Cardiac fibroblast (primary cell): ENCODE measurements at regions not wholly inside any gene's neighbourhood (a gene's known extent, or its start where the extent isn't known, plus 50 kb on each side); places are given as distances from the start of the nearest gene placed in this dataset.
"Not testable (repeated sequence)": the region's sequence is repeated elsewhere in the genome, so short reads cannot be mapped to it uniquely, and the experiment has no call there.

Experiments used
- DNase-seq, 2 donors: peaks; one replicate each; pipeline versions ENCODE4 v3.0.0 to v3.0.0-alpha.2; 2010; ENCODE audit warnings: low read depth in 2 of 2
- H3K4me3 ChIP-seq, 2 donors: replicated peaks in 1 of 2; 1 replicate in 1 of 2; 2 replicates in 1 of 2; pipeline ENCODE4 v1.5.1; 2011; ENCODE audit warnings: low read depth in 2 of 2, low read length in 2 of 2, mild to moderate bottlenecking in 2 of 2, moderate library complexity in 1 of 2
- TF ChIP-seq, protein P1 (sequence below): IDR thresholded peaks from one replicate; pipeline ENCODE4 v1.5.1; 2011; ENCODE audit warnings: low read depth, mild to moderate bottlenecking, low read length, inconsistent platforms

DNA sequence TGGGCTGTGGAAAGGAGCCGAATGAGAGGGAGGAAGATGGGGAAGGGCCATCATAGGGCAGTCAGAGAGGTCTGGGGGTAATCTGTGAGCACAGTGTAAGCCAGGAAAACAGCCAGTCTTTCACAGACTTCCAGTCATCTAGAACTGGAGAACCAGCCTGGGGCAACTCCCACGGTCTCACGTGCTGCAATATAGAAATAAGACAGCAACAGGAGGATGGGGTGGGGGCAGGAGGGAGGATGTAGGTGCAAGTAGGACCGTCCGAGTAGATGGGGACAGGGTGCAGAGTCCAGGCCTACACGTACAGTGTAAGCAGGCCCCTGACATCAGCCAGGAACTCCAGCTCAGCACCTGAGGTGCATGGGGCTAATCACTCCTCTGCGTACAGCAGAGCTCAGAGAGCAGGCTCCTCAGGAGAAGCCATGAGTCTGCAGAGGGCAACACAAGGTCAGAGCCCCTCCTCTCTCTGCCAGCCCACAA, 58.2 kb upstream of the TNFAIP3 start:
- DNase-seq = no peak
- TF ChIP-seq, protein P1, sequence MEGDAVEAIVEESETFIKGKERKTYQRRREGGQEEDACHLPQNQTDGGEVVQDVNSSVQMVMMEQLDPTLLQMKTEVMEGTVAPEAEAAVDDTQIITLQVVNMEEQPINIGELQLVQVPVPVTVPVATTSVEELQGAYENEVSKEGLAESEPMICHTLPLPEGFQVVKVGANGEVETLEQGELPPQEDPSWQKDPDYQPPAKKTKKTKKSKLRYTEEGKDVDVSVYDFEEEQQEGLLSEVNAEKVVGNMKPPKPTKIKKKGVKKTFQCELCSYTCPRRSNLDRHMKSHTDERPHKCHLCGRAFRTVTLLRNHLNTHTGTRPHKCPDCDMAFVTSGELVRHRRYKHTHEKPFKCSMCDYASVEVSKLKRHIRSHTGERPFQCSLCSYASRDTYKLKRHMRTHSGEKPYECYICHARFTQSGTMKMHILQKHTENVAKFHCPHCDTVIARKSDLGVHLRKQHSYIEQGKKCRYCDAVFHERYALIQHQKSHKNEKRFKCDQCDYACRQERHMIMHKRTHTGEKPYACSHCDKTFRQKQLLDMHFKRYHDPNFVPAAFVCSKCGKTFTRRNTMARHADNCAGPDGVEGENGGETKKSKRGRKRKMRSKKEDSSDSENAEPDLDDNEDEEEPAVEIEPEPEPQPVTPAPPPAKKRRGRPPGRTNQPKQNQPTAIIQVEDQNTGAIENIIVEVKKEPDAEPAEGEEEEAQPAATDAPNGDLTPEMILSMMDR = no peak
- no peak overlapping the region for H3K4me3 ChIP-seq

DNA sequence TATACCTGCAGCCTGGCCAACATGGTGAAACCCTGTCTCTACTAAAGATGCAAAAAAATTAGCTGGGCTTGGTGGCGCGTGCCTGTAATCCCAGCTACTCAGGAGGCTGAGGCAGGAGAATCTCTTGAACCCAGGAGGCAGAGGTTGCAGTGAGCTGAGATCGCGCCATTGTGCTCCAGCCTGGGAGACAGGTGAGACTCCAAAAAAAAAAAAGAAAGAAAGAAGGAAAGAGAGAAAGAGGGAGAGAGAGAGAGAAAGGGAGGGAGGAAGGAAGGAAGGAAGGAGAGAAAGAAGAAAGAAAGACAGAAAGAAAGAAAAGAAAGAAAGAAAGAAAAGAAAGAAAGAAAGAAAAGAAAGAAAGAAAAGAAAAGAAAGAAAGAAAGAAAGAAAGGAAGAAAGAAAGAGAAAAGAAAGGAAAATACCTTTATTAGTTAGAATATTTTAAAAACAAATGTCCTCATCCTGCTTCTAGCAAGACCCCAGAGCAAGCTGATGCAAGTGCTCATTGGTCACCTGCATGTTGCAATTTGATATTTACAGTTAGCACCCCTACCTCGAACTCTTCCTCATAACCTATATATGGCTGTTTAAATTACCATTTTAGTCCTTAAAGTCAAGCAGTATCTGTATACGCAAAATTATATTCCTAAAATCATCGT, 57.0 kb upstream of the TNFAIP3 start:
- DNase-seq, H3K4me3 ChIP-seq: not testable (repeated sequence)

DNA sequence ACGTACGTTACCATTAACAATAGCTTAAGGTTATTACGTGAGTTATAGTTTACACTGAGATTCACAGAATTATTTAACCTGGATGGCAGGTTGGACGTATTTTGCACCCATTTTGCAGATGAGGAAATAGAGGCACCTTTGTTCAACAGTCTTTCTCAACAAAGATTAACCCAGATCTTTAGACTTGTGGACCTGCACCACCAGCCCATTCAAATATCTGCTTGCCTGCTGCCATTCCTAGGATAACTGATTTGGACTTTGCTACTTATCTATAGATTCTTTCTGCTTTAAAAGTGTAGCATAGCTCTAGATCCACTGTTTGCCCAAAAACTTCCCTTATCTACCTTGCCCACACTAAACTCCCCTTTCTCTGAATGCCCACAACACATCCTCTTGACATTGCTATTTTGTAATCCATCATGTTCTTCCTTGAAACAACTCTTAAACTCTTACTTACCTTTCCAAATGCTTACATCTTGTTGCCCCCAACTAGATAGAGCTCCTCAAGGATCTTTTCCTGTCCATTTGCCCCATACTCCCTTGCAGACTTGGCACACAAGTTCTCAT, 56.4 kb upstream of the TNFAIP3 start:
- no peak for DNase-seq
- no peak overlapping the region for H3K4me3 ChIP-seq
- TF ChIP-seq, protein P1 = no peak

DNA sequence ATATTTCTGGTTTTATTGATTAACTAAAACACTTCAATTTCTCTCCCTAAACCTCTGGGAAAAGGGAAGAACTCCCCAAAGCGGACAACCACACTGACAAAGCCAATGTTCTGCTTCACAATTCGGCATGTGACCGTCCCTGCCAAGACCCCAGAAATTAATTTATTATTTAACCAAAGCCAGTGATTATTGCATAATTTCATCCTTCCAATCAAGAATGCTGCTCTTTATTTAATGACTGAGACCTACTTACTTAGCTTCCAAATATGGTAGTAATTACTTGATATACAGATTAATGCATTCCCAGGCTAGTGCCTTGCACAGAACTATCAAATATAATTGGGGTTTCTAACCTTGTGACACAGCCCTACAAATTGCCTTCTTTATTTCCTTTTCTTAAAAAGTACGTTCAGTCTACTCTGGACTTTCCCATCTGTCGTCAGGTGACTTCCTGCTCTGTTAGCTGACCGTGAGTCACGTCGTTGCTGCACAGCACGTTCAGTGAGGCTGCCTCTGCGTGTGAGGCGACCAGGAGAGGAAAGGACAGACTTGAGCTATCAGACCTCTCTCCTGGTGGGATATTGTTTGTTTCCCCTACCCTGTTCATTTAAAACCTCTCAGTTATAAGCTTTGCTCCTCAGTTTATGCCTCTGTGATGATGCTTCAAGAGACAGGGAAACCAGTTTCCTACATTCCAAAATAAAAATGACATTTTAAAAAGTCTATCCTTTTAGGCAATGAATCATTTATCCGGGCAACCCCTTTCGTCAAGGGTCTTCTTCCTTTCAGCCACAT, 55.7 kb upstream of the TNFAIP3 start:
- DNase-seq = peak; percentile 83 to 98
- TF ChIP-seq, protein P1 = no peak
- no peak overlapping the region for H3K4me3 ChIP-seq

DNA sequence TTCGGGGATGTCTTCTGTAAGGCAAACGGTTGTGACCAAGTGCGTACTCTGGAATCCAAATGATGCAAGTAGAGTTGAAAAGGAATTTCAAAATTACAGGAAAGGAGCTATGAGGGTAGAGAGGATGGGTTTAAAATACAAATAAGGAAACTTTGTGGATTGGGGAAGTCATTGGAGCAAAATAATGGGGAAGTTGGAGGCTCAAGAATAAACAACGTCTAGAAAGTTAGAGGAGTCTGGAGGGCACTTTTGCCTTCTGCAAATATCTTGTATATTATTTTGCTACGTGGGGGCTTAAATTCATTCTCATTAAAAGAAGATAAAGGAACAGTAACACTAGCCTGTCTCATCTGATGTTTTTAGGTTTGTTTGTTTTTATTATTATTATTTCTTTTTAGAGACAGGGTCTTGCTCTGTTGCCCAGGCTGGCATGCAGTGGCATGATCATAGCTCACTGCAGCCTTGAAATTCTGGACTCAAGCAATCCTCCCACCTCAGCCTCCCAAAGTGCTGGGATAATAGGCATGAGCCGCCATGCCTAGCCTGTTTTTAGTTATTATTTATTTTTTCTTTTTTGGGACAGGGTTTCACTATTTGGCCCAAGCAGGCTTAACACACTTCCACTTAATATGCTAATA, 55.0 kb upstream of the TNFAIP3 start:
- no peak for DNase-seq
- TF ChIP-seq, protein P1 = no peak
- H3K4me3 ChIP-seq = no peak overlapping the region

DNA sequence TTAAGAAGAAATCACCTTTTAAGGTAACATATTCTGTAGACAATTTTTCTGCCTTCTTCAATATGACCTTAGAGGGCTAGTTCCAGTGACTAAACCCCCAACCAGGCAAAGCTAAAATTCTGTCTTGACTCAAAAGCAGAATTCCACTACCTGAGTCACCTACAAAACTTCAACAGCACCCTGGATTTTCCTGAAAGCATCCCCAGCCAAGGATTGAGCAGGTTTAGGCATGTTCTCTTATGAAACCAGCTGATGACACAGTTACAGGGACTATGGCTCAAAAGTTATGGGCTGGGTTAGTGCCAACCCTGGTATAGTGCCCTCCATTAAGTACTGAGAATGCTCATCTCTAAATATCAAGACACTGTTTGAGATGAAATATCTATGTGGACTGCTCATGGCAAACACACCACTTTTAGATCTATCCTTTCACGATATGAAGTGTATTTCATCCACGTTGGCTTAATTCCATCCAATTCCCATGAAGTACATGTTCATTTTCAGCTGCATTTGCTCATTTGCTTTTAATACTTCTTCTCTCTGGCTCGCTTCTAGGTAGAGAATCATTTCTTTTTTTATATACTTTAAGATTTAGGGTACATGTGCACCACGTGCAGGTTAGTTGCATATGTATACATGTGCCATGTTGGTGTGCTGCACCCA, 53.6 kb upstream of the TNFAIP3 start:
- no peak for DNase-seq
- TF ChIP-seq, protein P1 = no peak
- no peak overlapping the region for H3K4me3 ChIP-seq

DNA sequence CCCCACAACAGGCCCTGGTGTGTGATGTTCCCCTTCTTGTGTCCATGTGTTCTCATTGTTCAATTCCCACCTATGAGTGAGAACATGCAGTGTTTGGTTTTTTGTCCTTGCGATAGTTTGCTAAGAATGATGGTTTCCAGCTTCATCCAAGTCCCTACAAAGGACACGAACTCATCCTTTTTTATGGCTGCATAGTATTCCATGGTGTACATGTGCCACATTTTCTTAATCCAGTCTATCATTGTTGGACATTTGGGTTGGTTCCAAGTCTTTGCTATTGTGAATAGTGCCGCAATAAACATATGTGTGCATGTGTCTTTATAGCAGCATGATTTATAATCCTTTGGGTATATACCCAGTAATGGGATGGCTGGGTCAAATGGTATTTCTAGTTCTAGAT, 53.0 kb upstream of the TNFAIP3 start:
- H3K4me3 ChIP-seq = not testable (repeated sequence)

More for the DNA sequence above, 53.0 kb upstream of the TNFAIP3 start:
- not testable (repeated sequence) for DNase-seq
